Caco-2 (cell line): ENCODE measurements at regions not wholly inside any gene's neighbourhood (a gene's known extent, or its start where the extent isn't known, plus 50 kb on each side); places are given as distances from the start of the nearest gene placed in this dataset.
"Not testable (repeated sequence)": the region's sequence is repeated elsewhere in the genome, so short reads cannot be mapped to it uniquely, and the experiment has no call there.

ENCODE experiments used
- BruUV-seq: library from RNA; stranded (reverse); fragments of 400-500 nt; replicated peaks from 2 replicates; lab custom pipeline; 2021; lab: Mats Ljungman, UMichigan
- CTCF ChIA-PET: fragments of 300-600 bp; sonication (Branson Sonifier 250); formaldehyde crosslinking; loops from one replicate; lab custom pipeline; 2022; ENCODE audit warnings: antibody characterized with exemption; lab: Charles Lee
- POLR2A ChIA-PET: fragments of 300-600 bp; sonication (Branson Sonifier 250); formaldehyde crosslinking; loops from one replicate; lab custom pipeline; 2022; ENCODE audit warnings: antibody characterized with exemption; lab: Charles Lee
- DNase-seq, 2 experiments: peaks; one replicate each; pipeline versions ENCODE4 v3.0.0 to v3.0.0-alpha.2; 2020 to 2022
- H3K27me3 ChIP-seq: replicated peaks from 2 replicates; pipeline ENCODE4 v1.6.0; 2011; ENCODE audit warnings: low read length; ENCODE audit not compliant: control insufficient read depth, insufficient read depth
- H3K36me3 ChIP-seq: 2 replicates; pipeline ENCODE4 v1.5.1; 2011; ENCODE audit warnings: low read length; ENCODE audit not compliant: control insufficient read depth, insufficient read depth
- H3K4me1 ChIP-seq: fragments of 250-450 bp; sonication (Bioruptor Pico); 2 replicates; pipeline ENCODE4 v1.5.1; 2020; ENCODE audit warnings: mild to moderate bottlenecking
- H3K4me3 ChIP-seq: 2 replicates; pipeline ENCODE4 v1.5.1; 2011; ENCODE audit warnings: low read depth, mild to moderate bottlenecking, control low read depth, low read length
- H3K9me3 ChIP-seq: fragments of 250-450 bp; sonication (Bioruptor Pico); 2 replicates; pipeline ENCODE4 v1.5.1; 2020; ENCODE audit warnings: mild to moderate bottlenecking, moderate library complexity
- H3K27ac Mint-ChIP-seq: one replicate; pipeline ENCODE4 v1.8.0; 2022; ENCODE audit warnings: mixed read lengths; ENCODE audit not compliant: unreplicated experiment
- H3K27me3 Mint-ChIP-seq: one replicate; pipeline ENCODE4 v1.8.0; 2022; ENCODE audit warnings: mixed read lengths; ENCODE audit not compliant: insufficient read depth, unreplicated experiment
- H3K36me3 Mint-ChIP-seq: one replicate; pipeline ENCODE4 v1.8.0; 2022; ENCODE audit warnings: mild to moderate bottlenecking, mixed read lengths; ENCODE audit not compliant: insufficient read depth, unreplicated experiment
- H3K4me1 Mint-ChIP-seq: one replicate; pipeline ENCODE4 v1.8.0; 2022; ENCODE audit warnings: low read depth, mixed read lengths; ENCODE audit not compliant: unreplicated experiment
- H3K4me3 Mint-ChIP-seq: one replicate; pipeline ENCODE4 v1.8.0; 2022; ENCODE audit warnings: mild to moderate bottlenecking, moderate library complexity, mixed read lengths; ENCODE audit not compliant: unreplicated experiment
- H3K9me3 Mint-ChIP-seq: one replicate; pipeline ENCODE4 v1.8.0; 2022; ENCODE audit warnings: mixed read lengths; ENCODE audit not compliant: unreplicated experiment
- CTCF ChIP-seq, 2 experiments: fragments of 200-600 bp in 1 of 2; IDR thresholded peaks; 1 replicate in 1 of 2; 2 replicates in 1 of 2; pipeline versions ENCODE4 v1.5.1 to v1.8.0; 2011 to 2022; ENCODE audit warnings: antibody characterized with exemption in 1 of 2, control low read depth in 1 of 2, inconsistent platforms in 1 of 2, low read depth in 1 of 2, low read length in 1 of 2, mild to moderate bottlenecking in 1 of 2, moderate library complexity in 1 of 2; ENCODE audit not compliant: insufficient read depth in 1 of 2, severe bottlenecking in 1 of 2, unreplicated experiment in 1 of 2
- intact Hi-C: fragments of 100-400 bp; cut with micrococcal nuclease; formaldehyde crosslinking; loops from one replicate; pipeline ENCODE4 v1.10.0; 2022; ENCODE audit not compliant: unreplicated experiment

DNA sequence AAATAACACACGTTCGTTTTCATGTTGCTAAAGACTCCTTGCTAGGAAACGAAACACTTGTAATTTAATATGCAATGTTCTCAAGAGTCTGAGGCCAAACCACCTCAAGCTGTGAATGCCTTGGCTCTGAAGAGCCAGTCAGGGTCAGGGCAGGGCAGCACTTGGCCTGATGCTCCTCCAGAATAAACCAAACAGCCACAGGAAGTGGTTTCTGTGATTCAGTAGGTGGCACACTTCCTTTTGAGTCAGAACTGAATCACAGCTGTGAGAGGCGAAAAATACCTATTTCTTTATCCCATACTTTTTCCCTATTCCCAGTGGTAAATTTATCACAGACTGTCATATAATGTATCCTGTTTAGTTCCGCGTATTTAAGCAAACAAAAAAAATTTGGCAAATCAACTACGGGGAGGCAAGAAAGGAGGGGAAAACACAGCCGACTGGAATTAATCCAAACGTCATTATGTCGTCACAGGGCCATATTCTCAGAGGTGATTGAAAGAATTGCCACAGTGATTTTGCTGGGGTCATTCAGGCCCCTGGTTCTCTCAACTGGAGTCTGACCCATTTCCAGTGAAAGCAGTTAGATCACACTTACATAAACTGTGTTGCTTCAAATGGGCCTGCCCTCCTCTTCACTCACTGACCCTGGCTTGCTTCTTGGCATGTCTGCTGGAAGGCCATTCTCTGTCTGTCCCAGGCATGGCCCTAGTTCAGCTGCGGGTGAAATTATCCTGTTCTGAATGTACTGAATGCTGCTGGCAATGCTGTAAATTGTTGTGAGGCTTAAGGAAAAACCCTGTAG lies 71.2 kb downstream of the ARRDC3 start:
- Mint-ChIP-seq H3K27ac (no peak overlapping the region), H3K36me3 (no peaks in the 10 kb centered on the region), H3K4me3 (no peak overlapping the region), H3K27me3 (no peaks in the 10 kb centered on the region), H3K9me3 (no peaks in the 10 kb centered on the region), H3K4me1 (peaks cover 21% of the 10 kb centered on the region)
- ChIA-PET POLR2A (no interaction called here), CTCF (no interaction called here)
- H3K27me3 ChIP-seq = no peaks in the 10 kb centered on the region
- DNase-seq = no peak
- no peaks in the 10 kb centered on the region for H3K36me3 ChIP-seq
- H3K4me3 ChIP-seq = no peak overlapping the region
- no TSS peak for BruUV-seq
- H3K9me3 ChIP-seq = no peaks in the 10 kb centered on the region
- intact Hi-C loops = no loop called here
- H3K4me1 ChIP-seq = peaks cover 21% of the 10 kb centered on the region
- TF ChIP-seq CTCF (IDR thresholded peaks at IDR 0.05; ENCODE audit: insufficient read depth in 1 of 2, low read depth in 1 of 2, low read length in 1 of 2, severe bottlenecking in 1 of 2, unreplicated experiment in 1 of 2) = no peak

- no peaks in the 10 kb centered on the region for H3K9me3 Mint-ChIP-seq
- H3K4me3 ChIP-seq = no peak overlapping the region
- H3K27me3 ChIP-seq = no peaks in the 10 kb centered on the region
- BruUV-seq = no TSS peak
- DNase-seq = no peak
- CTCF ChIA-PET = no interaction called here
- TF ChIP-seq CTCF (IDR thresholded peaks at IDR 0.05; ENCODE audit: insufficient read depth in 1 of 2, low read depth in 1 of 2, low read length in 1 of 2, severe bottlenecking in 1 of 2, unreplicated experiment in 1 of 2) = no peak
- H3K36me3 ChIP-seq = no peaks in the 10 kb centered on the region
- POLR2A ChIA-PET = no interaction called here
- H3K9me3 ChIP-seq = no peaks in the 10 kb centered on the region
- H3K27ac Mint-ChIP-seq = no peak overlapping the region
- intact Hi-C loops = no loop called here
- H3K27me3 Mint-ChIP-seq = no peaks in the 10 kb centered on the region
- H3K4me1 ChIP-seq = peaks cover 21% of the 10 kb centered on the region
- H3K4me3 Mint-ChIP-seq = no peak overlapping the region
- H3K36me3 Mint-ChIP-seq = no peaks in the 10 kb centered on the region
- peaks cover 21% of the 10 kb centered on the region for H3K4me1 Mint-ChIP-seq
Observed at GRCh38 chr5:91311168-91311696, 71.9 kb downstream of the ARRDC3 start.

DNA sequence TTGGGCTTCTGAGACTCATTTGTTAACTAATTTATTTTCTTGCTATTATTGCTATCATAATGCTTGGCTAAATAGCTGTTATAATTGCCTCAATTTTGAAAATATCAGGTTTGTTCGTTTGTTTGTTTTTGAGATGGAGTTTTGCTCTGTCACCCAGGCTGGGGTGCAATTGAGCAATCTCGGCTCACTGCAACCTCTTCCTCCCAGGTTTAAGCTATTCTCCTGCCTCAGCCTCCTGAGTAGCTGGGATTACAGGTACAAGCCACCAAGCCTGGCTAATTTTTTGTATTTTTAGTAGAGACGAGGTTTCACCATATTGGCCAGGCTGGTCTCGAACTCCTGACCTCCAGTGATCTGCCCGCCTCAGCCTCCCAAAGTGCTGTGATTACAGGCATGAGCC lies 75.0 kb downstream of the ARRDC3 start:
- DNase-seq, intact Hi-C loops, H3K4me3 ChIP-seq, CTCF ChIA-PET, H3K27me3 Mint-ChIP-seq, H3K9me3 Mint-ChIP-seq, BruUV-seq, H3K27me3 ChIP-seq, H3K36me3 ChIP-seq, H3K4me1 Mint-ChIP-seq, H3K4me3 Mint-ChIP-seq, H3K36me3 Mint-ChIP-seq, POLR2A ChIA-PET, H3K27ac Mint-ChIP-seq, H3K9me3 ChIP-seq: not testable (repeated sequence)
- H3K4me1 ChIP-seq = peaks cover 10% of the 10 kb centered on the region
